Mesendoderm (in vitro differentiated cells): ENCODE measurements at regions not wholly inside any gene's neighbourhood (a gene's known extent, or its start where the extent isn't known, plus 50 kb on each side); places are given as distances from the start of the nearest gene placed in this dataset.

ENCODE experiments used
- DNase-seq: peaks from one replicate; pipeline ENCODE4 v3.0.0; 2013
- H2AK5ac ChIP-seq: 2 replicates; pipeline ENCODE4 v1.6.1; 2013; ENCODE audit warnings: low read length, inconsistent platforms
- H2BK120ac ChIP-seq: 2 replicates; pipeline ENCODE4 v1.6.1; 2013; ENCODE audit warnings: low read depth, mild to moderate bottlenecking, low read length, moderate library complexity, mixed read lengths
- H2BK15ac ChIP-seq: replicated peaks from 2 replicates; pipeline ENCODE4 v1.6.1; 2013; ENCODE audit warnings: low read depth, mild to moderate bottlenecking, moderate library complexity
- H2BK5ac ChIP-seq: 2 replicates; pipeline ENCODE4 v1.6.1; 2013; ENCODE audit warnings: low read length, inconsistent platforms
- H3K18ac ChIP-seq: 2 replicates; pipeline ENCODE4 v1.6.1; 2013; ENCODE audit warnings: mild to moderate bottlenecking, low read length, mixed read lengths
- H3K23ac ChIP-seq: one replicate; pipeline ENCODE4 v1.6.1; 2013; ENCODE audit warnings: low read length
- H3K27ac ChIP-seq: 2 replicates; pipeline ENCODE4 v1.5.1; 2013; ENCODE audit warnings: low read depth, mild to moderate bottlenecking, inconsistent platforms, low read length, moderate library complexity
- H3K27me3 ChIP-seq: 2 replicates; pipeline ENCODE4 v1.6.1; 2013; ENCODE audit warnings: low read length, control low read depth, mild to moderate bottlenecking, inconsistent platforms; ENCODE audit not compliant: insufficient read depth, poor library complexity
- H3K36me3 ChIP-seq: 2 replicates; pipeline ENCODE4 v1.6.1; 2013; ENCODE audit warnings: low read length, inconsistent platforms; ENCODE audit not compliant: control insufficient read depth, insufficient read depth
- H3K4ac ChIP-seq: one replicate; pipeline ENCODE4 v1.6.1; 2013; ENCODE audit warnings: low read depth, mild to moderate bottlenecking, low read length, moderate library complexity
- H3K4me1 ChIP-seq: 2 replicates; pipeline ENCODE4 v1.6.1; 2013; ENCODE audit warnings: low read depth, low read length, inconsistent platforms; ENCODE audit not compliant: control insufficient read depth
- H3K4me2 ChIP-seq: 2 replicates; pipeline ENCODE4 v1.6.1; 2013; ENCODE audit warnings: low read length
- H3K4me3 ChIP-seq: 2 replicates; pipeline ENCODE4 v1.5.1; 2013; ENCODE audit warnings: mild to moderate bottlenecking, low read length
- H3K56ac ChIP-seq: one replicate; pipeline ENCODE4 v1.6.1; 2013; ENCODE audit warnings: low read length
- H3K79me1 ChIP-seq: 2 replicates; pipeline ENCODE4 v1.6.1; 2013; ENCODE audit warnings: low read length, inconsistent platforms
- H3K79me2 ChIP-seq: 2 replicates; pipeline ENCODE4 v1.6.1; 2013; ENCODE audit warnings: mild to moderate bottlenecking, low read length; ENCODE audit not compliant: control insufficient read depth, insufficient read depth
- H3K9ac ChIP-seq: 2 replicates; pipeline ENCODE4 v1.6.1; 2013; ENCODE audit warnings: low read length, inconsistent platforms
- H4K5ac ChIP-seq: one replicate; pipeline ENCODE4 v1.6.1; 2013; ENCODE audit warnings: low read length
- H4K8ac ChIP-seq: one replicate; pipeline ENCODE4 v1.6.1; 2013; ENCODE audit warnings: low read depth, mild to moderate bottlenecking, control low read depth, low read length, moderate library complexity
- WGBS: extraction: QIAGEN DNeasy Blood & Tissue Kit; methylation state at CpG from one replicate; pipeline ENCODE4 v1.1.7; 2013; ENCODE audit warnings: low lambda C conversion rate, missing lambda C conversion rate; ENCODE audit not compliant: insufficient coverage; ENCODE audit errors: extremely low coverage; 5-methylcytosine and 5-hydroxymethylcytosine counted together

- Histone ChIP-seq H4K5ac (no peak overlapping the region), H2BK5ac (no peak overlapping the region), H3K4me2 (no peak overlapping the region), H3K79me2 (no peaks in the 10 kb centered on the region), H3K79me1 (no peaks in the 10 kb centered on the region), H3K23ac (no peak overlapping the region), H2BK120ac (no peak overlapping the region), H2BK15ac (no peak overlapping the region), H3K27me3 (no peaks in the 10 kb centered on the region), H2AK5ac (no peak overlapping the region), H3K36me3 (no peaks in the 10 kb centered on the region), H3K27ac (no peak overlapping the region), H3K9ac (no peak overlapping the region), H4K8ac (no peak overlapping the region), H3K4me3 (no peak overlapping the region), H3K4ac (no peak overlapping the region), H3K18ac (no peak overlapping the region), H3K4me1 (no peaks in the 10 kb centered on the region), H3K56ac (no peak overlapping the region)
- no peak for DNase-seq
- no CpG with 5 or more reads among the region's 4 CpGs for WGBS
Observed at GRCh38 chr6:48183811-48184605, 73.0 kb upstream of the PTCHD4 start.

GRCh38 chr6:48183178-48183577, 72.2 kb upstream of the PTCHD4 start:
- H3K4me3 ChIP-seq, result no peak overlapping the region

GRCh38 chr6:48178700-48179099, 67.7 kb upstream of the PTCHD4 start:
- Histone ChIP-seq H4K5ac (no peak overlapping the region), H2BK15ac (no peak overlapping the region), H2BK5ac (no peak overlapping the region), H3K56ac (no peak overlapping the region), H3K79me1 (no peaks in the 10 kb centered on the region), H3K4me1 (no peaks in the 10 kb centered on the region), H3K18ac (no peak overlapping the region), H3K4me2 (no peak overlapping the region), H3K27ac (no peak overlapping the region), H3K4ac (no peak overlapping the region), H3K36me3 (no peaks in the 10 kb centered on the region), H3K79me2 (no peaks in the 10 kb centered on the region), H3K4me3 (no peak overlapping the region), H3K23ac (no peak overlapping the region), H3K27me3 (no peaks in the 10 kb centered on the region), H2AK5ac (no peak overlapping the region), H2BK120ac (no peak overlapping the region), H4K8ac (no peak overlapping the region), H3K9ac (no peak overlapping the region)
- DNase-seq, result no peak
- no CpG with 5 or more reads among the region's 2 CpGs for WGBS

More at GRCh38 chr6:48183178-48183577, 72.2 kb upstream of the PTCHD4 start:
- H3K79me1 ChIP-seq, result no peaks in the 10 kb centered on the region
- H3K27me3 ChIP-seq, result no peaks in the 10 kb centered on the region
- no peak overlapping the region for H2BK120ac ChIP-seq
- no peak overlapping the region for H3K9ac ChIP-seq
- no peak overlapping the region for H4K8ac ChIP-seq
- no peak overlapping the region for H3K56ac ChIP-seq
- H3K79me2 ChIP-seq, result no peaks in the 10 kb centered on the region
- no peak overlapping the region for H2AK5ac ChIP-seq
- H3K18ac ChIP-seq, result no peak overlapping the region
- H3K4me2 ChIP-seq, result no peak overlapping the region
- no CpG with 5 or more reads among the region's 1 CpG for WGBS
- H2BK5ac ChIP-seq, result no peak overlapping the region
- no peak overlapping the region for H3K4ac ChIP-seq
- H3K27ac ChIP-seq, result no peak overlapping the region
- H4K5ac ChIP-seq, result no peak overlapping the region
- no peaks in the 10 kb centered on the region for H3K36me3 ChIP-seq
- H2BK15ac ChIP-seq, result no peak overlapping the region
- H3K23ac ChIP-seq, result no peak overlapping the region
- DNase-seq, result no peak
- no peaks in the 10 kb centered on the region for H3K4me1 ChIP-seq

GRCh38 chr6:48177786-48178185, 66.8 kb upstream of the PTCHD4 start:
- Histone ChIP-seq H4K8ac (no peak overlapping the region), H3K9ac (no peak overlapping the region), H2BK5ac (no peak overlapping the region), H3K18ac (no peak overlapping the region), H3K4ac (no peak overlapping the region), H2BK120ac (no peak overlapping the region), H3K56ac (no peak overlapping the region), H3K4me1 (no peaks in the 10 kb centered on the region), H3K79me1 (no peaks in the 10 kb centered on the region), H3K4me3 (no peak overlapping the region), H2AK5ac (no peak overlapping the region), H3K79me2 (no peaks in the 10 kb centered on the region), H4K5ac (no peak overlapping the region), H3K36me3 (no peaks in the 10 kb centered on the region), H3K27ac (no peak overlapping the region), H3K23ac (no peak overlapping the region), H2BK15ac (no peak overlapping the region), H3K27me3 (no peaks in the 10 kb centered on the region), H3K4me2 (no peak overlapping the region)
- no CpG with 5 or more reads among the region's 3 CpGs for WGBS
- no peak for DNase-seq

GRCh38 chr6:48176645-48177308, 65.8 kb upstream of the PTCHD4 start:
- H3K23ac ChIP-seq, result no peak overlapping the region
- no CpG with 5 or more reads among the region's 6 CpGs for WGBS
- H3K79me2 ChIP-seq, result no peaks in the 10 kb centered on the region
- H3K18ac ChIP-seq, result no peak overlapping the region
- no peak for DNase-seq
- no peak overlapping the region for H3K4me2 ChIP-seq
- no peak overlapping the region for H2BK15ac ChIP-seq
- no peak overlapping the region for H4K8ac ChIP-seq
- no peaks in the 10 kb centered on the region for H3K27me3 ChIP-seq
- H3K27ac ChIP-seq, result no peak overlapping the region
- H4K5ac ChIP-seq, result no peak overlapping the region
- H2BK120ac ChIP-seq, result no peak overlapping the region
- H3K4me3 ChIP-seq, result no peak overlapping the region
- H2BK5ac ChIP-seq, result no peak overlapping the region
- no peaks in the 10 kb centered on the region for H3K36me3 ChIP-seq
- H3K79me1 ChIP-seq, result no peaks in the 10 kb centered on the region
- H3K4me1 ChIP-seq, result no peaks in the 10 kb centered on the region
- no peak overlapping the region for H3K56ac ChIP-seq
- no peak overlapping the region for H2AK5ac ChIP-seq
- H3K9ac ChIP-seq, result no peak overlapping the region
- H3K4ac ChIP-seq, result no peak overlapping the region
